ENCODE measurements at regions not wholly inside any gene's neighbourhood (a gene's known extent, or its start where the extent isn't known, plus 50 kb on each side); places are given as distances from the start of the nearest gene placed in this dataset.

DNA sequence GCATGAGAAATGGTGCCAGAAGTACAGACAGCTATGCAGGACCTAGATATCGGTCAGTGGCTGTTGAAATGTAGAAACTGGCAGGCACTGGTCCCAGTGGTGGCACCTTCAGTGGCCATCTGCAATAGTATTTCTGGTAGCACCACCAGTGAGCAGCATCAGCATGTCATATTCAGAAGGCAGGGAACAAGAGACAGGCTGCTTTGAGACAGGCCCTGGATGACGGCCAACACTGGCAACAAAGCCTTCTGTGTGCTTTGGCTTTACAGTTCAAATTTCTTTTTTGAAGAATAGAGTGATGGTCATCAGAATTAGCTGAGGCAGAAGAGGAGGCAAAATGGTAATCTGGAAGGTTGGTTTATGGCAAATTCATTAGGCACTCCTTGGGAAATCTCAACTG is 273.4 kb upstream of the SLC16A7 start:
- TF ChIP-seq, protein P1, sequence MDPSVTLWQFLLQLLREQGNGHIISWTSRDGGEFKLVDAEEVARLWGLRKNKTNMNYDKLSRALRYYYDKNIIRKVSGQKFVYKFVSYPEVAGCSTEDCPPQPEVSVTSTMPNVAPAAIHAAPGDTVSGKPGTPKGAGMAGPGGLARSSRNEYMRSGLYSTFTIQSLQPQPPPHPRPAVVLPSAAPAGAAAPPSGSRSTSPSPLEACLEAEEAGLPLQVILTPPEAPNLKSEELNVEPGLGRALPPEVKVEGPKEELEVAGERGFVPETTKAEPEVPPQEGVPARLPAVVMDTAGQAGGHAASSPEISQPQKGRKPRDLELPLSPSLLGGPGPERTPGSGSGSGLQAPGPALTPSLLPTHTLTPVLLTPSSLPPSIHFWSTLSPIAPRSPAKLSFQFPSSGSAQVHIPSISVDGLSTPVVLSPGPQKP (IDR thresholded peaks at IDR 0.05; ENCODE audit: borderline replicate concordance, low read depth, low read length) = no peak
- no peak for TF ChIP-seq RCOR1 (IDR thresholded peaks at IDR 0.05; ENCODE audit: insufficient replicate concordance, low read length)
- no peak for TF ChIP-seq MAZ (IDR thresholded peaks at IDR 0.05; ENCODE audit: borderline replicate concordance, low read depth, low read length)
- no peak for TF ChIP-seq CEBPB (IDR thresholded peaks at IDR 0.05; ENCODE audit: low read depth, low read length)
- TF ChIP-seq, protein P2, sequence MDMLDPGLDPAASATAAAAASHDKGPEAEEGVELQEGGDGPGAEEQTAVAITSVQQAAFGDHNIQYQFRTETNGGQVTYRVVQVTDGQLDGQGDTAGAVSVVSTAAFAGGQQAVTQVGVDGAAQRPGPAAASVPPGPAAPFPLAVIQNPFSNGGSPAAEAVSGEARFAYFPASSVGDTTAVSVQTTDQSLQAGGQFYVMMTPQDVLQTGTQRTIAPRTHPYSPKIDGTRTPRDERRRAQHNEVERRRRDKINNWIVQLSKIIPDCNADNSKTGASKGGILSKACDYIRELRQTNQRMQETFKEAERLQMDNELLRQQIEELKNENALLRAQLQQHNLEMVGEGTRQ (IDR thresholded peaks at IDR 0.05; ENCODE audit: low read depth, low read length) = no peak
- TF ChIP-seq, protein P3, sequence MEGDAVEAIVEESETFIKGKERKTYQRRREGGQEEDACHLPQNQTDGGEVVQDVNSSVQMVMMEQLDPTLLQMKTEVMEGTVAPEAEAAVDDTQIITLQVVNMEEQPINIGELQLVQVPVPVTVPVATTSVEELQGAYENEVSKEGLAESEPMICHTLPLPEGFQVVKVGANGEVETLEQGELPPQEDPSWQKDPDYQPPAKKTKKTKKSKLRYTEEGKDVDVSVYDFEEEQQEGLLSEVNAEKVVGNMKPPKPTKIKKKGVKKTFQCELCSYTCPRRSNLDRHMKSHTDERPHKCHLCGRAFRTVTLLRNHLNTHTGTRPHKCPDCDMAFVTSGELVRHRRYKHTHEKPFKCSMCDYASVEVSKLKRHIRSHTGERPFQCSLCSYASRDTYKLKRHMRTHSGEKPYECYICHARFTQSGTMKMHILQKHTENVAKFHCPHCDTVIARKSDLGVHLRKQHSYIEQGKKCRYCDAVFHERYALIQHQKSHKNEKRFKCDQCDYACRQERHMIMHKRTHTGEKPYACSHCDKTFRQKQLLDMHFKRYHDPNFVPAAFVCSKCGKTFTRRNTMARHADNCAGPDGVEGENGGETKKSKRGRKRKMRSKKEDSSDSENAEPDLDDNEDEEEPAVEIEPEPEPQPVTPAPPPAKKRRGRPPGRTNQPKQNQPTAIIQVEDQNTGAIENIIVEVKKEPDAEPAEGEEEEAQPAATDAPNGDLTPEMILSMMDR (conservative IDR thresholded peaks at IDR 0.05; ENCODE audit: low read depth, low read length) = no peak
- no peak for TF ChIP-seq NFE2L2 (IDR thresholded peaks at IDR 0.05; ENCODE audit: low read depth, low read length)
- TF ChIP-seq SMC3 (IDR thresholded peaks at IDR 0.05; ENCODE audit: low read depth, low read length) = no peak
- TF ChIP-seq RAD21 (IDR thresholded peaks at IDR 0.05; ENCODE audit: low read length) = no peak
- no peak for TF ChIP-seq FOS (IDR thresholded peaks at IDR 0.05; ENCODE audit: low read depth, low read length)
- TF ChIP-seq MAFK (IDR thresholded peaks at IDR 0.05; ENCODE audit: low read depth, low read length) = no peak
- no peak for TF ChIP-seq POLR2A (IDR thresholded peaks at IDR 0.05; ENCODE audit: low read depth, low read length)
- no peak for TF ChIP-seq CHD1 (IDR thresholded peaks at IDR 0.05; ENCODE audit: low read depth, low read length)
- no peak for TF ChIP-seq RFX5 (IDR thresholded peaks at IDR 0.05; ENCODE audit: low read depth, low read length)
- TF ChIP-seq MXI1 (IDR thresholded peaks at IDR 0.05; ENCODE audit: borderline replicate concordance, low read depth, low read length) = no peak
- TF ChIP-seq BHLHE40 (IDR thresholded peaks at IDR 0.05; ENCODE audit: low read depth, low read length) = no peak
- Histone ChIP-seq H2BK20ac (ENCODE audit: low read depth, low read length) (no peak overlapping the region), H3K4ac (ENCODE audit: low read depth, low read length) (no peak overlapping the region), H3K4me2 (ENCODE audit: low read depth, low read length) (no peak overlapping the region), H3K23ac (ENCODE audit: low read depth, low read length) (no peak overlapping the region), H3K9ac (ENCODE audit: low read depth, low read length) (no peak overlapping the region), H4K20me1 (ENCODE audit: insufficient read depth, low read length) (no peaks in the 10 kb centered on the region), H3K36me3 (ENCODE audit: control insufficient read depth, insufficient read depth, low read length) (no peaks in the 10 kb centered on the region), H3K27ac (ENCODE audit: insufficient read depth, low read length) (no peak overlapping the region), H4K5ac (ENCODE audit: low read depth, low read length) (no peak overlapping the region), H3K4me1 (ENCODE audit: control insufficient read depth, insufficient read depth, low read length) (no peaks in the 10 kb centered on the region), H3K4me3 (ENCODE audit: insufficient read depth, low read depth, low read length) (no peak overlapping the region), H2BK120ac (ENCODE audit: low read depth, low read length) (no peak overlapping the region), H2AK9ac (replicated peaks; ENCODE audit: low read depth, low read length, poor library complexity) (no peak overlapping the region), H3K9me3 (ENCODE audit: control insufficient read depth, insufficient read depth, low read length) (no peaks in the 10 kb centered on the region), H3K56ac (ENCODE audit: extremely low read depth, insufficient read depth, low read length) (no peak overlapping the region), H3K14ac (replicated peaks; ENCODE audit: low read depth, low read length) (no peak overlapping the region), H2BK15ac (ENCODE audit: low read depth, low read length) (no peak overlapping the region), H3K9me1 (ENCODE audit: insufficient read depth, low read length) (no peaks in the 10 kb centered on the region), H3K79me1 (ENCODE audit: low read depth in 1 of 2, low read length in 2 of 2) (no peaks in the 10 kb centered on the region), H4K8ac (ENCODE audit: low read depth in 2 of 2, low read length in 2 of 2) (no peak overlapping the region), H2AK5ac (ENCODE audit: low read depth, low read length) (no peak overlapping the region), H4K91ac (ENCODE audit: insufficient read depth, low read depth, low read length) (no peak overlapping the region), H3K18ac (ENCODE audit: low read depth, low read length) (no peak overlapping the region), H2BK5ac (ENCODE audit: low read depth, low read length, poor library complexity, severe bottlenecking) (no peak overlapping the region), H3K27me3 (ENCODE audit: control insufficient read depth, insufficient read depth, low read length) (no peaks in the 10 kb centered on the region), H2AFZ (replicated peaks; ENCODE audit: low read length, poor library complexity) (no peak overlapping the region)
- no TSS peak for BruUV-seq (replicated peaks)
- dilution Hi-C loops (cut with HindIII; ENCODE audit: low sequenced_read_pairs, unreplicated experiment) = no loop called here
- CTCF ChIA-PET = no interaction called here
- intact Hi-C loops (cut with micrococcal nuclease) = no loop called here
- no peak for ATAC-seq (ENCODE audit: low read depth)
- WGBS, 2 experiments (ENCODE audit: extremely low coverage in 2 of 2, insufficient read length in 1 of 2) = 0% methylated on average over 1 of the region's 2 CpGs; no CpG with 5 or more reads in 1 of the 2 experiments
- in situ Hi-C loops (cut with MboI; ENCODE audit: low sequenced_read_pairs) = no loop called here
- no peak for DNase-seq
- POLR2A ChIA-PET (ENCODE audit: unreplicated experiment) = no interaction called here

All from IMR-90 (cell line).